ENCODE measurements at regions not wholly inside any gene's neighbourhood (a gene's known extent, or its start where the extent isn't known, plus 50 kb on each side); places are given as distances from the start of the nearest gene placed in this dataset.

- no TSS peak for BruUV-seq (replicated peaks)
- no peak for ATAC-seq
- no peaks in the 10 kb centered on the region for H3K36me3 ChIP-seq (ENCODE audit: control insufficient read depth, insufficient read depth, low read length)
- no peak overlapping the region for H3K4me3 ChIP-seq (ENCODE audit: low read depth in 2 of 2, low read length in 2 of 2)
- intact Hi-C loops (cut with micrococcal nuclease; ENCODE audit: unreplicated experiment) (no loop called here), in situ Hi-C loops (cut with HindIII; ENCODE audit: low pct_unique_long_range_greater_than_20kb, low sequenced_read_pairs) (no loop called here)
- no peak for TF ChIP-seq SIN3A (IDR thresholded peaks at IDR 0.05; ENCODE audit: borderline replicate concordance, insufficient read depth, low read depth, low read length)
- H3K4me1 ChIP-seq (ENCODE audit: control insufficient read depth, insufficient read depth, low read length) = no peaks in the 10 kb centered on the region; the same call in 1 of the 2 replicates
- no peaks in the 10 kb centered on the region for H3K27me3 ChIP-seq (ENCODE audit: control insufficient read depth, insufficient read depth, low read length)
- H3K9me3 ChIP-seq (ENCODE audit: control insufficient read depth, insufficient read depth, low read depth, low read length) = no peaks in the 10 kb centered on the region
- DNase-seq (ENCODE audit: low read depth, low spot score) = no peak
- ChIA-PET POLR2A (no interaction called here), CTCF (no interaction called here)
- H3K27ac ChIP-seq (ENCODE audit: low read length) = no peak overlapping the region
These were observed 89.1 kb upstream of the ARHGAP20 start for GRCh38 chr11:110801328-110801727.

- no peak for DNase-seq (ENCODE audit: low read depth, low spot score)
- in situ Hi-C loops (cut with HindIII; ENCODE audit: low pct_unique_long_range_greater_than_20kb, low sequenced_read_pairs) = no loop called here
- no peak for TF ChIP-seq REST (IDR thresholded peaks at IDR 0.05; ENCODE audit: insufficient read depth in 1 of 2, low read depth in 2 of 2, low read length in 1 of 2)
- TF ChIP-seq TCF7L2 (IDR thresholded peaks at IDR 0.05; ENCODE audit: low read depth, low read length) = no peak
- TF ChIP-seq SIN3A (IDR thresholded peaks at IDR 0.05; ENCODE audit: borderline replicate concordance, insufficient read depth, low read depth, low read length) = no peak
- TF ChIP-seq CTCF (IDR thresholded peaks at IDR 0.05) = no peak
- TF ChIP-seq POLR2AphosphoS5 (IDR thresholded peaks at IDR 0.05; ENCODE audit: low read depth, low read length) = no peak
- H3K36me3 ChIP-seq (ENCODE audit: control insufficient read depth, insufficient read depth, low read length) = no peaks in the 10 kb centered on the region
- intact Hi-C loops (cut with micrococcal nuclease; ENCODE audit: unreplicated experiment) = no loop called here
- no peaks in the 10 kb centered on the region; the same call in 1 of the 2 replicates for H3K4me1 ChIP-seq (ENCODE audit: control insufficient read depth, insufficient read depth, low read length)
- no peaks in the 10 kb centered on the region for H3K9me3 ChIP-seq (ENCODE audit: control insufficient read depth, insufficient read depth, low read depth, low read length)
- no peaks in the 10 kb centered on the region for H3K27me3 ChIP-seq (ENCODE audit: control insufficient read depth, insufficient read depth, low read length)
- BruUV-seq (replicated peaks) = no TSS peak
- ChIA-PET CTCF (no interaction called here), POLR2A (no interaction called here)
- H3K4me3 ChIP-seq (ENCODE audit: low read depth in 2 of 2, low read length in 2 of 2) = no peak overlapping the region
- ATAC-seq = no peak
- H3K27ac ChIP-seq (ENCODE audit: low read length) = no peak overlapping the region
These were observed 86.1 kb upstream of the ARHGAP20 start for GRCh38 chr11:110798201-110798900.

- H3K36me3 ChIP-seq (ENCODE audit: control insufficient read depth, insufficient read depth, low read length) = no peaks in the 10 kb centered on the region
- no peak overlapping the region for H3K4me3 ChIP-seq (ENCODE audit: low read depth in 2 of 2, low read length in 2 of 2)
- no peaks in the 10 kb centered on the region for H3K27me3 ChIP-seq (ENCODE audit: control insufficient read depth, insufficient read depth, low read length)
- POLR2A ChIA-PET = interaction anchor here (0.6 kb wide), 1 partner anchor 45 kb away, joined by 3 read pairs; no protein-coding TSS in a partner anchor
- TF ChIP-seq CTCF (IDR thresholded peaks at IDR 0.05) (no peak), SIN3A (IDR thresholded peaks at IDR 0.05; ENCODE audit: borderline replicate concordance, insufficient read depth, low read depth, low read length) (no peak), TCF7L2 (IDR thresholded peaks at IDR 0.05; ENCODE audit: low read depth, low read length) (no peak), POLR2AphosphoS5 (IDR thresholded peaks at IDR 0.05; ENCODE audit: low read depth, low read length) (no peak), REST (IDR thresholded peaks at IDR 0.05; ENCODE audit: insufficient read depth in 1 of 2, low read depth in 2 of 2, low read length in 1 of 2) (no peak)
- CTCF ChIA-PET = no interaction called here
- no TSS peak for BruUV-seq (replicated peaks)
- no peaks in the 10 kb centered on the region for H3K9me3 ChIP-seq (ENCODE audit: control insufficient read depth, insufficient read depth, low read depth, low read length)
- H3K4me1 ChIP-seq (ENCODE audit: control insufficient read depth, insufficient read depth, low read length) = no peaks in the 10 kb centered on the region; the same call in 1 of the 2 replicates
- intact Hi-C loops (cut with micrococcal nuclease; ENCODE audit: unreplicated experiment) (no loop called here), in situ Hi-C loops (cut with HindIII; ENCODE audit: low pct_unique_long_range_greater_than_20kb, low sequenced_read_pairs) (no loop called here)
- ATAC-seq = no peak
- no peak for DNase-seq (ENCODE audit: low read depth, low spot score)
- H3K27ac ChIP-seq (ENCODE audit: low read length) = no peak overlapping the region
These were observed 85.2 kb upstream of the ARHGAP20 start for GRCh38 chr11:110797453-110797852.
